BLaER1 (cell line): ENCODE measurements at regions not wholly inside any gene's neighbourhood (a gene's known extent, or its start where the extent isn't known, plus 50 kb on each side); places are given as distances from the start of the nearest gene placed in this dataset.

Source experiments
- H3K27ac ChIP-seq: shearing (Covaris generic); formaldehyde crosslinking; 2 replicates; pipeline ENCODE4 v1.8.1; 2022
- H3K27me3 ChIP-seq: shearing (Covaris generic); formaldehyde crosslinking; 2 replicates; pipeline ENCODE4 v1.8.1; 2022
- H3K36me3 ChIP-seq: shearing (Covaris generic); formaldehyde crosslinking; 2 replicates; pipeline ENCODE4 v1.8.1; 2022
- H3K4me1 ChIP-seq: shearing (Covaris generic); formaldehyde crosslinking; 2 replicates; pipeline ENCODE4 v1.8.1; 2022
- H3K4me2 ChIP-seq: shearing (Covaris generic); formaldehyde crosslinking; 2 replicates; pipeline ENCODE4 v1.8.1; 2022
- H3K4me3 ChIP-seq: shearing (Covaris generic); formaldehyde crosslinking; 2 replicates; pipeline ENCODE4 v1.8.1; 2022
- H3K9ac ChIP-seq: shearing (Covaris generic); formaldehyde crosslinking; 2 replicates; pipeline ENCODE4 v1.8.1; 2022
- H3K9me3 ChIP-seq: shearing (Covaris generic); formaldehyde crosslinking; 2 replicates; pipeline ENCODE4 v1.8.1; 2022
- H4K20me1 ChIP-seq: shearing (Covaris generic); formaldehyde crosslinking; 2 replicates; pipeline ENCODE4 v1.8.1; 2022
- Cebpa-rat ChIP-seq: shearing (Covaris generic); IDR thresholded peaks from 2 replicates; pipeline ENCODE4 v1.8.1; 2022

DNA sequence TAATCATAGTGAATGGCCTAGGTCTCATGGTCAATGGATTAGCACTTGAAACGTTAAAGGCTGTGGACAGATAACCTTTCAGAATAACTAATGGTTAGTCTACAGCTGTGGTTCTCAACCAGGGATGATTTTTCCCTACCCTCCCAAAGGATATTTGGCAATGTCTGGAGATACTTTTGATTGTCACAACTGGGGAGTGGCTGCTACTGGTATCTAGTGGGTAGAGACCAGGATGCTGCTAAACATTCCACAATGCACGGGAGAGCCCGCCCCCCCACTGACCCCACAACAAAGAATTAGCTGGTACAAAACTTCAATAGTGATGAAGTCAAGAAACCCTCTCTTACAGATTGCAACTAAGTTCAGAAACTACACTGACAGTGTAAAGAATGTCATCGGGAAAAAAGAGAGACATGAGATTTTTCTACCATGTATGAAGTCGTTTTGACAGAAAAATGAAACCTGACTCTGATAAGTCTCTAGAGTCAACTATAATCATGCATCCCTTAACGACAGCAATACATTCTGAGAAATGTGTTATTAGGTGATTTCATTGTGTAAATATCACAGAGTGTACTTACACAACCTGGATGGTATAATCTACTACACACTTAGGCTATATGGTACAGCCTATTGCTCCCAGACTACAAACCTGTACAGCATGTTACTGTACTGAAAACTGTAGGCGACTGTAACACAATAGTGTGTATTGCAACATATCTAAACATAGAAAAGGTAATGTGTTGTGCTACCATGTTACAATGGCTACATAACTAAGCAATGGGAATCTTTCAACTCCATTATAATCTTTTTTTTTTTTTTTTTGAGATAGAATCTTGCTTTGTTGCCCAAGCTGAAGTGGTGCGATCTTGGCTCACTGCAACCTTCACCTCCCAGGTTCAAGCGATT lies 49.7 kb upstream of the PRDX6 start:
- Histone ChIP-seq H3K4me2 (no peak overlapping the region), H3K4me3 (no peak overlapping the region), H3K27me3 (no peaks in the 10 kb centered on the region), H3K36me3 (no peaks in the 10 kb centered on the region), H3K4me1 (peaks cover 33% of the 10 kb centered on the region), H3K9me3 (no peaks in the 10 kb centered on the region), H4K20me1 (no peaks in the 10 kb centered on the region), H3K27ac (no peak overlapping the region), H3K9ac (no peak overlapping the region)
- no peak for TF ChIP-seq Cebpa-rat
